HG02938 (cell line): ENCODE measurements at regions not wholly inside any gene's neighbourhood (a gene's known extent, or its start where the extent isn't known, plus 50 kb on each side); places are given as distances from the start of the nearest gene placed in this dataset.
"Not testable (repeated sequence)": the region's sequence is repeated elsewhere in the genome, so short reads cannot be mapped to it uniquely, and the experiment has no call there.

ENCODE experiments used
- ATAC-seq: cut with Tn5 transposase; IDR thresholded peaks from one replicate; pipeline ENCODE4 v1.9.1; 2021; ENCODE audit warnings: mild to moderate bottlenecking, moderate library complexity; ENCODE audit not compliant: unreplicated experiment

GRCh38 chr16:29311461-29312344 is 94.8 kb downstream of the NPIPB11 start:
- no peak for ATAC-seq

DNA sequence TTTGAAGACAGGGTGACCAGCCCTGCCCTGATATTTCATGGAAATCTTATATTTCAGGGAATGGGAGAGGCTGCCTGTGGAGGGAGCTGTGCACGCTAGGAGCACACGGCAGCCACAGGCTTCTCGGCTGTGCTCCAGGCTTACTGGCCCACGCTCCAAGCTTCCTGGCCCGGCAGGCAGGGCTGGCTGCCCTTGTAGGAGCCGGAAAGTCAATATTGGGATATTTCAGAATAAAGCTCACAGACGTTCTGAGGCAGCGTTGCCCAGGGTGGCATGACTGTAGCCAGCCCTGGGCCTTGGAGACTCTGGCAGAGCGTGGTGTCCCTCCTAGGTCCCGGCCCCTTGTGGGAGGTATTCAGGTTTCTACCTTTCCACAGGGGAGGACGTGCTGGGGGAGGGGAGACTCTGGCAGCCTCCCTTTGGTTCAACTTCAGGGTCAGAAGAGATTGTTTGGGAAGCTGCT is 95.6 kb downstream of the NPIPB11 start:
- no peak for ATAC-seq

- not testable (repeated sequence) for ATAC-seq
Observed at GRCh38 chr16:29310243-29310642, 96.3 kb downstream of the NPIPB11 start.

- ATAC-seq, result not testable (repeated sequence)
Observed at GRCh38 chr16:29309601-29310000, 96.9 kb downstream of the NPIPB11 start.

- ATAC-seq, result no peak
Observed at GRCh38 chr16:29308644-29309546, 97.6 kb downstream of the NPIPB11 start.

DNA sequence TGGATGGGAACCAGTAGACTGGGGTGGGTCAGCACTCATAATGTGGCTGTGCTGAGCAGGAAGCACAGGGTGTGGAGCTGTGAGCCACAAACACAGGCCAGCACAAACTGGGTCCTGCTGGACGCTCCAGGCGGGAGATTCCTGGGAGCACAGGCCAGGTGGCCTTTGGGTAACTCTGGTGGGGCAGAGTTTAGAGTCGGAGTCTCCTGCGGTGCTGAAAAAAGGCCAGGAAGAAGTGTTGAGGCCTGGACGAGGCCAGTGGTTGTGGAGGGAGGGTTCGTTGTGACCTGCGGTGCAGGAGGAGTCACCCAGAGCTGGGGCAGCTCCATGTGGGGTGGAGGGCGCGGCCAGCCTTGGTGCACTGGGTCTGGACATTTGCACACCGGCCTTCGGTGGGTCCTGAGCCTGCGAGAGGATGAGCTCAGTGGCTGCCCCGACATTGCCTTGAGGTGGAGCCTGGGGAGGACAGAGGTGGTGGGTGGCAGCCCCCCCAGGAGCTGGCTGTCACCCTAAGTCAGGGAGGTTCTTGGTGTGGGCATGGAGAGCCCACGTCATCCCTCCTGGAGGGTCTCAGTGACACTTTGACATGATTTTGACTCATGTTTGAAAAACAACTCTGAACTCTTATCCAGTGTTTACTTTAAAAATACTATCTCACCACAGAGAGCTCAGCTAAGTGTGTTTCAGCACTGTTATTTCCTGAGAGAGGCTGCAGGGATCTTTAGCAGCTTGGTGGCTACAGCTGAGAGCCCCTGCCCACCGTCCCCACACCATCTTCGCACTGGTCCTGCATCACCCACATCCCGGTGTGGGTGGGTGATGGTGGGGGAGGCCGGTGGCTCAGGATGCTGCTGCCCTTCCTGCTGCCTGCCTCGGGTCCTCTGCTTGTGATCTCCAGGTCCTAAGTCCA is 98.7 kb downstream of the NPIPB11 start:
- ATAC-seq, result no peak

- no peak for ATAC-seq
Observed at GRCh38 chr16:29306943-29307597, 99.4 kb downstream of the NPIPB11 start.

- no peak for ATAC-seq
Observed at GRCh38 chr16:29306201-29306600, 100.3 kb downstream of the NPIPB11 start.

- ATAC-seq, result not testable (repeated sequence)
Observed at GRCh38 chr16:29305018-29305417, 101.5 kb downstream of the NPIPB11 start.

DNA sequence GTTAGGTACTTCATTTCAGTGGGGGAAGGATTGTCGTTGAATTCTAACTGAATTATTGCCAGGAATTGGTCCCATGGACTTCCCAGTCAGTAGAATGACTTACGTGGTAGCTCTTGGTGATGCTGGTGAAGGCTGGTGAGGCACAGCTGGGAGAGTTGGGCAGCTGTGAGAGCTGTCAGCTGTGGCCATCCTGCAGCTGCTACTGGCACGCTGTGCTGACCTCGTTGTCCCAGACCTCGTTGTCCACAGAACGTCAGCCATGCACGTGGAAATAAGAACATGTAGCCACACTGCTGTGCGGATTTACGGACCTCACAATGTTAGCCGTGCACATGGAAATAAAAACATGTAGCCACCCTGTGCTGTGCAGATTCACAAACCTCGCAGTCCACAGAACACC is 102.3 kb downstream of the NPIPB11 start:
- ATAC-seq, result no peak

- no peak for ATAC-seq
Observed at GRCh38 chr16:29303520-29303919, 103.0 kb downstream of the NPIPB11 start.

DNA sequence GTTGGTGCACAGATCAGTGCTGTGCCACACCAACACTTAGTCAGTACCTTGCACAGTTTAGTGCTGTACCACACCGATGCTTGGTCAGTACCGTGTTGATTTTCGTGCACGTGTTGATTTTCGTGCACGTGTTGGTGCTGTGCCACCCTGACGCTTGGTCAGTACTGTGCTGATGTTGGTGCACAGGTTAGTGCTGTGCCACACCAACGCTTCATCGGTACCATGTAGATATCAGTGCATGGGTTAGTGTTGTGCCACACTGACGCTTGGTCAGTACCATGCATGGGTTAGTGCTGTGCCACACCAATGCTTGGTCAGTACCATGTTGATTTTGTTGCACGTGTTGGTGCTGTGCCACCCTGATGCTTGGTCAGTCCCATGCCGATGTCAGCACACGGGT is 103.5 kb downstream of the NPIPB11 start:
- no peak for ATAC-seq

- ATAC-seq, result not testable (repeated sequence)
Observed at GRCh38 chr16:29302433-29302832, 104.1 kb downstream of the NPIPB11 start.

- ATAC-seq, result not testable (repeated sequence)
Observed at GRCh38 chr16:29301662-29302285, 104.7 kb downstream of the NPIPB11 start.

DNA sequence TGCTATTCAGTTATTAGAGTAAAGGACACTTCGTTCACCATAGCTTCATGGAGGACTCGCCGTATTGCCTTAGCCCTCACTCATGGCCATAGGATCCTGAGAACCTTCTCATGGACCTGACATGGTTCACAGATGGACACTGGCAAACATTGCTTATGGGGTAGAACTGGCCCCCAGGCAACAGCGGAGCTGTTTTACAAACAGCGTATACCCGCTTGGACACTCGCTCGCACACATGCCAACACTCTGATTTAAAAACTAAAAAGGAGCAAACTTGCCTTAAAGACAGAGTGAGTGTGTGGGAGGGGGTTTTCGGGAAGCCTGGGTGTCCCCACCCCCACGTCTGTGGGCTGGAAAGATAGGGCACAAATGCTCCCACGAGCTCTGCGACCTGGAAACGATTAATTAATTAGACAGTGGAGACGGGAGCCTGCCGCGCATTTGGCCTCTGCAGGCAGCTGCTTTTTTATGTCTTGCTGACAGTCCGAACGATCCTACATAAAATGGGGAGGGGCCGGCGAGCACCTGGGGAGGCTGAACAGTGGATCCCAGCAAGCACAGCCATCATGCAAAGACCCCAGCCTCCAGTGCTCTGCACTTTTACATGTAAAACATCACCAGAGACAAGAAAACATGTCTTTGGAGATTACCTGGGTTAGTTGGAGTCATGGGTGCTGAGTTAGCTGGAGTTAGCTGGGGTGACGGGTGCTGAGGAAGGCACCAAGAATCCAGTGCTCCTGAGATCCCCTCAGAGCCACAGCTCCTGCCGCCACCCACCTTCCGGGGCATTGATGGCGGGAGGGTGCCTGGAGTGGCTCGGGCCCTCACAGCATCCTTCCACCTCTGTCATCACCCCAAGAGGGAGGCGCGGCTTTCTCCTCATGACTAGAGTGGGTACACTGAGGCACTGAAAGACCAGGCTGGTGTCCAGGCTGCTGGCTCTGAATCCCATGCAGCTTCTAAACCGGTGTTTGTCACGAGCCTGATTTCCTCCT is 105.7 kb downstream of the NPIPB11 start:
- ATAC-seq, result not testable (repeated sequence)

DNA sequence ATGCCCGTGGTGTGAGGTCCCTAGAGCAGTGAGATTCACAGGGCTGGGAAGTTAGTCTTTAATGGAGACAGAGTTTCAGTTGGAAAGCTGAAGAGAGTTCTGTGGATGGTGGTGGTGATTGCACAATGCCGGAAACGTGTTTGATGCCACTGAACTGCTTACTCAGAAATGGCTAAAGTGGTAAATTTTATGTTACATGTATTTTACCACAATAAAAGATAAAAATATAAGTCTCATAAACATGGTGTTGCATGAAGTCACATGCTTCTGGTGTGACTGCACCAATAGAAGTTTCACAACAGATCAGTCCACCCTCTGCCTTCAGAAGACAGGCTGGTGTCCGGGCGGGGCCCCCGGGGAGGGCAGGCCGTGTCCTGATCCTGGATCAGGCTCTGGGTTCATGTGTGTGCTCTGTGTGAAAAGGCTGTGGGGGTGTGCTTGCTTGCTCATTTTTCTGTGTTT is 106.5 kb downstream of the NPIPB11 start:
- ATAC-seq, result not testable (repeated sequence)

GRCh38 chr16:29298997-29299396 is 107.5 kb downstream of the NPIPB11 start:
- not testable (repeated sequence) for ATAC-seq

GRCh38 chr16:29298307-29298706 is 108.2 kb downstream of the NPIPB11 start:
- ATAC-seq, result not testable (repeated sequence)
